Uterus (tissue), 3 donors: ENCODE measurements at regions not wholly inside any gene's neighbourhood (a gene's known extent, or its start where the extent isn't known, plus 50 kb on each side); places are given as distances from the start of the nearest gene placed in this dataset.

Source experiments
- DNase-seq, 2 donors: peaks; one replicate each; pipeline ENCODE4 v3.0.0-alpha.2; 2019 to 2020
- H3K27ac ChIP-seq, 2 donors: fragments of 200-600 bp; sonication (generic); 1 replicate in 1 of 2; 2 replicates in 1 of 2; pipeline ENCODE4 v1.5.1; 2016 to 2018
- H3K27me3 ChIP-seq, 2 donors: fragments of 200-600 bp; sonication (generic); one replicate each; pipeline ENCODE4 v1.5.1; 2018 to 2019; ENCODE audit warnings: control low read depth in 1 of 2
- H3K36me3 ChIP-seq, 2 donors: fragments of 200-600 bp; sonication (generic); one replicate each; pipeline ENCODE4 v1.5.1; 2019; ENCODE audit warnings: control low read depth in 1 of 2
- H3K4me1 ChIP-seq, 2 donors: fragments of 200-600 bp; sonication (generic); one replicate each; pipeline ENCODE4 v1.5.1; 2018 to 2019; ENCODE audit warnings: control low read depth in 1 of 2
- H3K4me3 ChIP-seq, 2 donors: fragments of 200-600 bp; sonication (generic); 1 replicate in 1 of 2; 2 replicates in 1 of 2; pipeline ENCODE4 v1.5.1; 2018 to 2019; ENCODE audit warnings: mild to moderate bottlenecking in 1 of 2
- H3K9me3 ChIP-seq, 2 donors: fragments of 200-600 bp; sonication (generic); one replicate each; pipeline ENCODE4 v1.5.1; 2019; ENCODE audit warnings: control low read depth in 1 of 2
- CTCF ChIP-seq, 4 experiments: fragments of 200-600 bp in 2 of 4; fragments of 450-650 bp in 2 of 4; sonication (generic) in 2 of 4; IDR thresholded peaks; one replicate each; pipeline ENCODE4 v1.5.1; 2016 to 2019; ENCODE audit warnings: antibody characterized with exemption in 4 of 4, mild to moderate bottlenecking in 2 of 4, moderate library complexity in 1 of 4
- POLR2A ChIP-seq, 2 donors: fragments of 450-650 bp; IDR thresholded peaks; one replicate each; pipeline ENCODE4 v1.6.1; 2016; ENCODE audit warnings: antibody characterized with exemption in 2 of 2, mild to moderate bottlenecking in 1 of 2, moderate library complexity in 1 of 2
- intact Hi-C: fragments of 100-400 bp; cut with DNase I; formaldehyde crosslinking; loops from one replicate; pipeline ENCODE4 v1.15.1; 2023; ENCODE audit warnings: low total_unique reads
- donor health status: DM: yes; HTN: yes; CAD: no.

GRCh38 chr12:19890024-19890423 is 450.7 kb downstream of the AEBP2 start:
- H3K9me3 ChIP-seq, result no peaks in the 10 kb centered on the region
- TF ChIP-seq POLR2A (IDR thresholded peaks at IDR 0.05) (no peak), CTCF (IDR thresholded peaks at IDR 0.05) (no peak)
- H3K36me3 ChIP-seq, result no peaks in the 10 kb centered on the region
- H3K4me1 ChIP-seq, result no peaks in the 10 kb centered on the region
- intact Hi-C loops, result no loop called here
- DNase-seq, result no peak
- H3K27ac ChIP-seq, result no peak overlapping the region
- no peak overlapping the region for H3K4me3 ChIP-seq
- no peaks in the 10 kb centered on the region for H3K27me3 ChIP-seq

GRCh38 chr12:19891936-19892591 is 452.8 kb downstream of the AEBP2 start:
- TF ChIP-seq CTCF (IDR thresholded peaks at IDR 0.05) (no peak), POLR2A (IDR thresholded peaks at IDR 0.05) (no peak)
- no peak for DNase-seq
- Histone ChIP-seq H3K27ac (no peak overlapping the region), H3K9me3 (no peaks in the 10 kb centered on the region), H3K27me3 (no peaks in the 10 kb centered on the region), H3K4me1 (no peaks in the 10 kb centered on the region), H3K36me3 (no peaks in the 10 kb centered on the region), H3K4me3 (no peak overlapping the region)
- intact Hi-C loops, result no loop called here

- intact Hi-C loops, result no loop called here
- no peaks in the 10 kb centered on the region for H3K27me3 ChIP-seq
- no peak for DNase-seq
- H3K4me1 ChIP-seq, result no peaks in the 10 kb centered on the region
- H3K36me3 ChIP-seq, result no peaks in the 10 kb centered on the region
- H3K27ac ChIP-seq, result no peak overlapping the region
- no peaks in the 10 kb centered on the region for H3K9me3 ChIP-seq
- no peak overlapping the region for H3K4me3 ChIP-seq
- no peak for TF ChIP-seq POLR2A (IDR thresholded peaks at IDR 0.05)
- peak in 1 of 4 experiments; percentile 39 for TF ChIP-seq CTCF (IDR thresholded peaks at IDR 0.05)
Observed at GRCh38 chr12:19893514-19893913, 454.2 kb downstream of the AEBP2 start.

DNA sequence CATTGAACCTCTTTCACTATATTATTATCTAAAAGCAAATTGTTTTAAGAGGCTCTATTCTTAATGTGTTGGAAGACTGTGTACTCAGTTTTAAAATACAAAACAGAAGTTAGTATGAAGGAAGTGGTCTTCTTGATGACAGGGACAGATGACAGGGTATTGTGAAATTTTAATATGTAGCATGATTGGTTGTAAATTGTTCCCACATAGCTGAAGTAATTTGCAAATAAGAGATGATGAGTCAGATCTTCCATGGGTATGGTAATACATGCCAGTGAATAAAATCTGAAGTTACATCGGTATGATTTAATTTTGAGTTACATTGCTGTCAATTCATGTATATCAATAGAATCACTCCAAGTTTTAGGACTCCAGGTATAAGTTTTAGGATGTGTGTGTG is 454.8 kb downstream of the AEBP2 start:
- H3K4me1 ChIP-seq, result no peaks in the 10 kb centered on the region
- H3K4me3 ChIP-seq, result no peak overlapping the region
- H3K27me3 ChIP-seq, result no peaks in the 10 kb centered on the region
- DNase-seq, result no peak
- intact Hi-C loops, result no loop called here
- no peak overlapping the region for H3K27ac ChIP-seq
- no peaks in the 10 kb centered on the region for H3K9me3 ChIP-seq
- H3K36me3 ChIP-seq, result no peaks in the 10 kb centered on the region
- TF ChIP-seq CTCF (IDR thresholded peaks at IDR 0.05) (no peak), POLR2A (IDR thresholded peaks at IDR 0.05) (no peak)

DNA sequence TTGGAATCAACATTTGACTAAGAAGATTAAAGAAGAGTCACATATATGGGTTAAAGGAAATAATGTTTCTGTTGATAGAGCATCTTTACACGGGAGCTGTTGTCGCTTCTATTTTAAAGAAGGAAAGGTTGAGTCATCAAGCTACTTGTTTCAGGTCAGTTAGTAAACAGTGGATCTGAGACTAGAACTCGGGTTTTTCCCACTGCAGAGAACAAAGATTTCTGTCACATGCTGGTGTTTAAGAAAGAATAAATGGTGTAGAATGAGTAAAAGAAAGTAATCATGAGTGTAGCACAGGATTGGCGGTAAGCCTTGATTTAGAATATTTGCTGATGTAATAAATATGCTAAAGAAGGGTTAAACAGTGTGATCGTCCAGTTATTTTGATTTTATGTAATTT is 455.5 kb downstream of the AEBP2 start:
- intact Hi-C loops, result no loop called here
- DNase-seq, result no peak
- H3K9me3 ChIP-seq, result no peaks in the 10 kb centered on the region
- H3K4me3 ChIP-seq, result no peak overlapping the region
- H3K27me3 ChIP-seq, result no peaks in the 10 kb centered on the region
- no peak overlapping the region for H3K27ac ChIP-seq
- no peaks in the 10 kb centered on the region for H3K4me1 ChIP-seq
- TF ChIP-seq POLR2A (IDR thresholded peaks at IDR 0.05), result no peak
- TF ChIP-seq CTCF (IDR thresholded peaks at IDR 0.05), result no peak
- no peaks in the 10 kb centered on the region for H3K36me3 ChIP-seq
